ENCODE measurements at regions not wholly inside any gene's neighbourhood (a gene's known extent, or its start where the extent isn't known, plus 50 kb on each side); places are given as distances from the start of the nearest gene placed in this dataset.

GRCh38 chr1:227459326-227459841 lies 104.0 kb upstream of the ZNF678 start:
- no peaks in the 10 kb centered on the region for H3K27me3 ChIP-seq (ENCODE audit: insufficient read depth, low read length)
- no peak overlapping the region for H2AFZ ChIP-seq (ENCODE audit: low read length)
- no peaks in the 10 kb centered on the region for H3K4me1 ChIP-seq (ENCODE audit: insufficient read depth, low read length, severe bottlenecking)
- no peaks in the 10 kb centered on the region for H3K9me2 ChIP-seq (ENCODE audit: low read depth, low read length)
- H3K79me2 ChIP-seq (ENCODE audit: insufficient read depth, low read length) = no peaks in the 10 kb centered on the region
- H3K27ac ChIP-seq (ENCODE audit: low read depth, low read length, poor library complexity, severe bottlenecking) = no peak overlapping the region
- H3K4me2 ChIP-seq (ENCODE audit: low read length) = no peak overlapping the region
- no peaks in the 10 kb centered on the region for H3K9me3 ChIP-seq (ENCODE audit: low read length)
- no peak overlapping the region for H3K9ac ChIP-seq (ENCODE audit: low read length)
- H4K20me1 ChIP-seq (ENCODE audit: insufficient read depth, low read length) = no peaks in the 10 kb centered on the region
- no peak for TF ChIP-seq EZH2 (IDR thresholded peaks at IDR 0.05; ENCODE audit: borderline replicate concordance, low read length)
- no peak for TF ChIP-seq CTCF (IDR thresholded peaks at IDR 0.05; ENCODE audit: low read length)
- no peak overlapping the region for H3K4me3 ChIP-seq (ENCODE audit: low read depth, low read length, poor library complexity, severe bottlenecking)
- no peaks in the 10 kb centered on the region for H3K36me3 ChIP-seq (ENCODE audit: insufficient read depth, low read length)
- no peaks in the 10 kb centered on the region for H3F3A ChIP-seq (ENCODE audit: insufficient read depth, low read length)

GRCh38 chr1:227454686-227455085 lies 108.7 kb upstream of the ZNF678 start:
- Histone ChIP-seq H3K4me1 (ENCODE audit: insufficient read depth, low read length, severe bottlenecking) (no peaks in the 10 kb centered on the region), H3K27ac (ENCODE audit: low read depth, low read length, poor library complexity, severe bottlenecking) (no peak overlapping the region), H2AFZ (ENCODE audit: low read length) (no peak overlapping the region), H4K20me1 (ENCODE audit: insufficient read depth, low read length) (no peaks in the 10 kb centered on the region), H3K79me2 (ENCODE audit: insufficient read depth, low read length) (no peaks in the 10 kb centered on the region), H3K9me3 (ENCODE audit: low read length) (no peaks in the 10 kb centered on the region), H3K9ac (ENCODE audit: low read length) (no peak overlapping the region), H3K36me3 (ENCODE audit: insufficient read depth, low read length) (no peaks in the 10 kb centered on the region), H3K9me2 (ENCODE audit: low read depth, low read length) (no peaks in the 10 kb centered on the region), H3K4me3 (ENCODE audit: low read depth, low read length, poor library complexity, severe bottlenecking) (no peak overlapping the region), H3K4me2 (ENCODE audit: low read length) (no peak overlapping the region), H3F3A (ENCODE audit: insufficient read depth, low read length) (no peaks in the 10 kb centered on the region), H3K27me3 (ENCODE audit: insufficient read depth, low read length) (no peaks in the 10 kb centered on the region)
- no peak for TF ChIP-seq EZH2 (IDR thresholded peaks at IDR 0.05; ENCODE audit: borderline replicate concordance, low read length)

GRCh38 chr1:227453631-227454355 lies 109.6 kb upstream of the ZNF678 start:
- H3K79me2 ChIP-seq (ENCODE audit: insufficient read depth, low read length) = no peaks in the 10 kb centered on the region
- no peaks in the 10 kb centered on the region for H3K27me3 ChIP-seq (ENCODE audit: insufficient read depth, low read length)
- H3K4me3 ChIP-seq (ENCODE audit: low read depth, low read length, poor library complexity, severe bottlenecking) = no peak overlapping the region
- H3K9me3 ChIP-seq (ENCODE audit: low read length) = no peaks in the 10 kb centered on the region
- no peak overlapping the region for H3K9ac ChIP-seq (ENCODE audit: low read length)
- H3K36me3 ChIP-seq (ENCODE audit: insufficient read depth, low read length) = no peaks in the 10 kb centered on the region
- H3K4me2 ChIP-seq (ENCODE audit: low read length) = no peak overlapping the region
- no peak overlapping the region for H2AFZ ChIP-seq (ENCODE audit: low read length)
- H3F3A ChIP-seq (ENCODE audit: insufficient read depth, low read length) = no peaks in the 10 kb centered on the region
- H3K4me1 ChIP-seq (ENCODE audit: insufficient read depth, low read length, severe bottlenecking) = no peaks in the 10 kb centered on the region
- H4K20me1 ChIP-seq (ENCODE audit: insufficient read depth, low read length) = no peaks in the 10 kb centered on the region
- H3K27ac ChIP-seq (ENCODE audit: low read depth, low read length, poor library complexity, severe bottlenecking) = no peak overlapping the region
- no peaks in the 10 kb centered on the region for H3K9me2 ChIP-seq (ENCODE audit: low read depth, low read length)
- TF ChIP-seq EZH2 (IDR thresholded peaks at IDR 0.05; ENCODE audit: borderline replicate concordance, low read length) (no peak), CTCF (IDR thresholded peaks at IDR 0.05; ENCODE audit: low read length) (no peak)

GRCh38 chr1:227451954-227452353 lies 111.4 kb upstream of the ZNF678 start:
- no peak overlapping the region for H3K4me3 ChIP-seq (ENCODE audit: low read depth, low read length, poor library complexity, severe bottlenecking)

More at GRCh38 chr1:227451954-227452353, 111.4 kb upstream of the ZNF678 start:
- Histone ChIP-seq H3K27ac (ENCODE audit: low read depth, low read length, poor library complexity, severe bottlenecking) (no peak overlapping the region), H3K36me3 (ENCODE audit: insufficient read depth, low read length) (no peaks in the 10 kb centered on the region), H3K9me2 (ENCODE audit: low read depth, low read length) (no peaks in the 10 kb centered on the region), H3K9me3 (ENCODE audit: low read length) (no peaks in the 10 kb centered on the region), H4K20me1 (ENCODE audit: insufficient read depth, low read length) (no peaks in the 10 kb centered on the region), H3K9ac (ENCODE audit: low read length) (no peak overlapping the region), H3K27me3 (ENCODE audit: insufficient read depth, low read length) (no peaks in the 10 kb centered on the region), H3K4me1 (ENCODE audit: insufficient read depth, low read length, severe bottlenecking) (no peaks in the 10 kb centered on the region), H3K79me2 (ENCODE audit: insufficient read depth, low read length) (no peaks in the 10 kb centered on the region), H3F3A (ENCODE audit: insufficient read depth, low read length) (no peaks in the 10 kb centered on the region), H3K4me2 (ENCODE audit: low read length) (no peak overlapping the region), H2AFZ (ENCODE audit: low read length) (no peak overlapping the region)
- no peak for TF ChIP-seq EZH2 (IDR thresholded peaks at IDR 0.05; ENCODE audit: borderline replicate concordance, low read length)
- TF ChIP-seq CTCF (IDR thresholded peaks at IDR 0.05; ENCODE audit: low read length) = no peak
